ENCODE measurements at regions not wholly inside any gene's neighbourhood (a gene's known extent, or its start where the extent isn't known, plus 50 kb on each side); places are given as distances from the start of the nearest gene placed in this dataset.

GRCh38 chr11:119550053-119550752, 127.2 kb upstream of the THY1 start:
- DNase-seq (ENCODE audit: low read depth in 4 of 4, low spot score in 2 of 4): peak; percentile 26 to 46 (median 44)

GRCh38 chr11:119547511-119547910, 124.5 kb upstream of the THY1 start:
- DNase-seq (ENCODE audit: low read depth in 4 of 4, low spot score in 2 of 4): no peak

- DNase-seq (ENCODE audit: low read depth in 4 of 4, low spot score in 2 of 4): no peak
These were observed 123.3 kb upstream of the THY1 start for GRCh38 chr11:119545978-119546915.

- no peak for DNase-seq (ENCODE audit: low read depth in 4 of 4, low spot score in 2 of 4)
These were observed 117.6 kb upstream of the THY1 start for GRCh38 chr11:119540370-119541125.

- DNase-seq (ENCODE audit: low read depth in 4 of 4, low spot score in 2 of 4): no peak
These were observed 116.6 kb upstream of the THY1 start for GRCh38 chr11:119539583-119539982.

- DNase-seq (ENCODE audit: low read depth in 4 of 4, low spot score in 2 of 4): no peak
These were observed 115.8 kb upstream of the THY1 start for GRCh38 chr11:119538753-119539152.

GRCh38 chr11:119537306-119538253, 114.6 kb upstream of the THY1 start:
- DNase-seq (ENCODE audit: low read depth in 4 of 4, low spot score in 2 of 4): no peak

- no peak for DNase-seq (ENCODE audit: low read depth in 4 of 4, low spot score in 2 of 4)
These were observed 113.8 kb upstream of the THY1 start for GRCh38 chr11:119536801-119537200.

GRCh38 chr11:119533921-119534736, 111.2 kb upstream of the THY1 start:
- peak in 1 of 4 donors; percentile 7 for DNase-seq (ENCODE audit: low read depth in 4 of 4, low spot score in 2 of 4)

- no peak for DNase-seq (ENCODE audit: low read depth in 4 of 4, low spot score in 2 of 4)
These were observed 110.5 kb upstream of the THY1 start for GRCh38 chr11:119533462-119533861.

- no peak for DNase-seq (ENCODE audit: low read depth in 4 of 4, low spot score in 2 of 4)
These were observed 109.6 kb upstream of the THY1 start for GRCh38 chr11:119532551-119532950.

GRCh38 chr11:119531623-119532022, 108.7 kb upstream of the THY1 start:
- DNase-seq (ENCODE audit: low read depth in 4 of 4, low spot score in 2 of 4): no peak

- DNase-seq (ENCODE audit: low read depth in 4 of 4, low spot score in 2 of 4): no peak
These were observed 108.1 kb upstream of the THY1 start for GRCh38 chr11:119531056-119531455.

GRCh38 chr11:119530509-119530908, 107.5 kb upstream of the THY1 start:
- DNase-seq (ENCODE audit: low read depth in 4 of 4, low spot score in 2 of 4): no peak

- DNase-seq (ENCODE audit: low read depth in 4 of 4, low spot score in 2 of 4): no peak
These were observed 107.0 kb upstream of the THY1 start for GRCh38 chr11:119529936-119530335.

GRCh38 chr11:119529063-119529845, 106.3 kb upstream of the THY1 start:
- DNase-seq (ENCODE audit: low read depth in 4 of 4, low spot score in 2 of 4): no peak

- no peak for DNase-seq (ENCODE audit: low read depth in 4 of 4, low spot score in 2 of 4)
These were observed 102.9 kb upstream of the THY1 start for GRCh38 chr11:119525867-119526196.

GRCh38 chr11:119525180-119525866, 102.4 kb upstream of the THY1 start:
- DNase-seq (ENCODE audit: low read depth in 4 of 4, low spot score in 2 of 4): no peak

All from left renal cortex interstitium (tissue), 4 donors.